K562 (cell line): ENCODE measurements at regions not wholly inside any gene's neighbourhood (a gene's known extent, or its start where the extent isn't known, plus 50 kb on each side); places are given as distances from the start of the nearest gene placed in this dataset.

ENCODE experiments used
- ATAC-seq: fragments of 200-7000 bp; cut with Tn5 transposase; 3 replicates; pipeline ENCODE4 v1.9.1; 2020; ENCODE audit warnings: moderate library complexity
- BruUV-seq: library from RNA; stranded (reverse); fragments of 400-500 nt; replicated peaks from 2 replicates; lab custom pipeline; 2021; lab: Mats Ljungman, UMichigan
- CTCF ChIA-PET: fragments of 300-600 bp; formaldehyde crosslinking; extraction: SDS; loops from one replicate; lab custom pipeline; 2021; ENCODE audit warnings: low intra/inter-chr PET ratio; lab: Yijun Ruan, JAX
- POLR2A ChIA-PET: fragments of 300-600, 350-650 bp; sonication (Branson Sonifier 250); formaldehyde crosslinking; extraction: SDS; loops from one replicate; lab custom pipeline; 2021; ENCODE audit warnings: antibody characterized with exemption, inconsistent platforms; lab: Yijun Ruan, JAX
- DNase-seq, 4 experiments: peaks; one replicate each; pipeline versions ENCODE4 v3.0.0 to v3.0.0-alpha.2; 2011 to 2018; ENCODE audit warnings: low spot score in 3 of 4, mixed read lengths in 3 of 4; ENCODE audit errors: extremely low read depth in 1 of 4
- FAIRE-seq: peaks from 2 replicates; lab custom pipeline; 2011; peaks lifted over from hg19 to GRCh38; lab: Jason Lieb, UNC
- H2AFZ ChIP-seq: 2 replicates; pipeline ENCODE4 v1.6.0; 2011; ENCODE audit warnings: low read depth, low read length, control low read depth, inconsistent platforms
- H3K27ac ChIP-seq: fragments of 200-600 bp; 3 replicates; pipeline ENCODE4 v1.8.0; 2011; ENCODE audit warnings: low read depth, mild to moderate bottlenecking, control low read depth, inconsistent platforms, low read length, moderate library complexity, mixed read lengths; ENCODE audit errors: extremely low read depth
- H3K27me3 ChIP-seq, 2 experiments: fragments of 300-600 bp in 1 of 2; 2 replicates in 1 of 2; 3 replicates in 1 of 2; pipeline versions ENCODE4 v1.6.0 to v1.8.0; 2011; ENCODE audit warnings: inconsistent platforms in 2 of 2, low read length in 2 of 2, mild to moderate bottlenecking in 1 of 2, mixed read lengths in 1 of 2, moderate library complexity in 1 of 2; ENCODE audit not compliant: control insufficient read depth in 2 of 2, insufficient read depth in 2 of 2
- H3K36me3 ChIP-seq: fragments of 300-600 bp; 3 replicates; pipeline ENCODE4 v1.8.0; 2011; ENCODE audit warnings: mild to moderate bottlenecking, low read length, inconsistent platforms; ENCODE audit not compliant: control insufficient read depth, insufficient read depth
- H3K4me1 ChIP-seq, 2 experiments: fragments of 200-600 bp in 1 of 2; replicated peaks in 1 of 2; 2 replicates in 1 of 2; 3 replicates in 1 of 2; pipeline versions ENCODE4 v1.5.1 to v1.8.0; 2011; ENCODE audit warnings: inconsistent platforms in 2 of 2, low read length in 2 of 2, mild to moderate bottlenecking in 1 of 2, mixed read lengths in 1 of 2, moderate library complexity in 1 of 2; ENCODE audit not compliant: control insufficient read depth in 2 of 2, insufficient read depth in 2 of 2
- H3K4me2 ChIP-seq: 2 replicates; pipeline ENCODE4 v1.6.1; 2011; ENCODE audit warnings: low read length, control low read depth, inconsistent platforms, mixed read lengths; ENCODE audit not compliant: insufficient read depth
- H3K4me3 ChIP-seq: fragments of 200-600 bp; sonication (generic), shearing (Covaris generic); 2 replicates; pipeline ENCODE4 v1.5.1; 2016; ENCODE audit warnings: control low read depth, inconsistent platforms
- H3K79me2 ChIP-seq: fragments of 200-600 bp; 3 replicates; pipeline ENCODE4 v1.8.0; 2011; ENCODE audit warnings: low read length, inconsistent platforms; ENCODE audit not compliant: control insufficient read depth, insufficient read depth
- H3K9ac ChIP-seq, 2 experiments: 2 replicates each; pipeline versions ENCODE4 v1.6.0 to v1.6.1; 2011; ENCODE audit warnings: low read depth in 2 of 2, low read length in 2 of 2, control low read depth in 1 of 2, inconsistent platforms in 1 of 2, mild to moderate bottlenecking in 1 of 2, mixed read lengths in 1 of 2; ENCODE audit not compliant: insufficient read depth in 1 of 2
- H3K9me1 ChIP-seq: one replicate; pipeline ENCODE4 v1.6.0; 2011; ENCODE audit warnings: inconsistent platforms, mild to moderate bottlenecking, low read length, moderate library complexity; ENCODE audit not compliant: control insufficient read depth, insufficient read depth
- H3K9me3 ChIP-seq: replicated peaks from 2 replicates; pipeline ENCODE4 v1.5.1; 2011; ENCODE audit warnings: low read depth, low read length, inconsistent platforms; ENCODE audit not compliant: control insufficient read depth, insufficient read depth
- H4K20me1 ChIP-seq: replicated peaks from 2 replicates; pipeline ENCODE4 v1.6.1; 2011; ENCODE audit warnings: low read length, inconsistent platforms, mixed read lengths; ENCODE audit not compliant: control insufficient read depth, insufficient read depth
- ARHGAP35 ChIP-seq: fragments of 450-650 bp; IDR thresholded peaks from 2 replicates; pipeline ENCODE4 v1.6.1; 2018; ENCODE audit not compliant: partially characterized antibody
- CBX5 ChIP-seq: IDR thresholded peaks from 2 replicates; pipeline ENCODE4 v1.6.1; 2014; ENCODE audit warnings: low read depth, borderline replicate concordance
- CCAR2 ChIP-seq: fragments of 200-400 bp; formaldehyde crosslinking; IDR thresholded peaks from 2 replicates; pipeline ENCODE4 v1.6.1; 2017; ENCODE audit warnings: mild to moderate bottlenecking, low read depth, low read length
- FOXK2 ChIP-seq, 2 experiments: fragments of 450-650 bp; IDR thresholded peaks in 1 of 2; conservative IDR thresholded peaks in 1 of 2; 2 replicates each; pipeline ENCODE4 v1.6.1; 2016; ENCODE audit warnings: low read depth in 2 of 2, mild to moderate bottlenecking in 1 of 2
- GABPB1 ChIP-seq: sonication (generic); formaldehyde crosslinking; IDR thresholded peaks from 2 replicates; pipeline ENCODE4 v1.8.0; 2022; ENCODE audit warnings: mild to moderate bottlenecking, missing genetic modification reagents
- GATAD2B ChIP-seq: fragments of 450-650 bp; IDR thresholded peaks from 2 replicates; pipeline ENCODE4 v1.6.1; 2017; ENCODE audit warnings: mild to moderate bottlenecking, borderline replicate concordance
- GTF2E2 ChIP-seq: fragments of 200-800 bp; sonication (Bioruptor generic); IDR thresholded peaks from 2 replicates; pipeline ENCODE4 v1.6.1; 2016; ENCODE audit warnings: missing genetic modification characterization, missing compliant biosample characterization
- RNF2 ChIP-seq: sonication (generic); IDR thresholded peaks from 2 replicates; pipeline ENCODE4 v1.6.1; 2016
- SMAD4 ChIP-seq: fragments of 250-450 bp; sonication (Bioruptor Pico); conservative IDR thresholded peaks from 2 replicates; pipeline ENCODE4 v1.8.0; 2021; ENCODE audit warnings: inconsistent platforms, mild to moderate bottlenecking, moderate library complexity
- TRIM28 ChIP-seq: fragments of 450-650 bp; IDR thresholded peaks from 2 replicates; pipeline ENCODE4 v1.6.1; 2017
- U2AF2 ChIP-seq: fragments of 200-400 bp; formaldehyde crosslinking; optimal IDR thresholded peaks from 2 replicates; pipeline ENCODE3; 2017; ENCODE audit warnings: low read depth, mild to moderate bottlenecking, low read length
- XRCC3 ChIP-seq: fragments of 450-650 bp; IDR thresholded peaks from 2 replicates; pipeline ENCODE4 v1.6.1; 2017; ENCODE audit warnings: mild to moderate bottlenecking, moderate library complexity
- ZC3H11A ChIP-seq: IDR thresholded peaks from 2 replicates; pipeline ENCODE4 v1.6.1; 2012; ENCODE audit warnings: low read depth, low read length, improper control_type of control experiment
- ZNF316 ChIP-seq: fragments of 450-650 bp; IDR thresholded peaks from 2 replicates; pipeline ENCODE4 v1.6.1; 2016
- WGBS: fragments of 100-300 bp; shearing (Covaris generic); methylation state at CpG from one replicate; pipeline ENCODE4 v1.1.6; 2016; ENCODE audit warnings: low coverage, mixed read lengths; ENCODE audit not compliant: insufficient coverage; ENCODE audit errors: missing lambda C conversion rate; 5-methylcytosine and 5-hydroxymethylcytosine counted together
- in situ Hi-C: fragments of 300-500 bp; cut with MboI; formaldehyde crosslinking; loops from 4 replicates; pipeline ENCODE4 v1.15.0; 2018; ENCODE audit warnings: inconsistent platforms, mixed read lengths
- intact Hi-C: fragments of 100-400 bp; cut with micrococcal nuclease; formaldehyde crosslinking; loops from 2 replicates; pipeline ENCODE4 v1.14.2; 2022
- TF ChIP-seq, protein P1 (sequence below): fragments of 450-650 bp; formaldehyde crosslinking; IDR thresholded peaks from 2 replicates; pipeline ENCODE4 v1.4.0; 2020; ENCODE audit warnings: mild to moderate bottlenecking, moderate library complexity
- TF ChIP-seq, protein P2 (sequence below), 2 experiments: fragments of 450-650 bp; IDR thresholded peaks; 2 replicates each; pipeline ENCODE4 v1.6.1; 2016
- TF ChIP-seq, protein P3 (sequence below): sonication (generic); formaldehyde crosslinking; IDR thresholded peaks from 2 replicates; pipeline ENCODE4 v1.8.1; 2023; ENCODE audit warnings: mild to moderate bottlenecking, missing genetic modification reagents
- TF ChIP-seq, protein P4 (sequence below), 3 experiments: IDR thresholded peaks in 2 of 3; conservative IDR thresholded peaks in 1 of 3; 2 replicates each; pipeline ENCODE4 v1.5.1; 2011 to 2012; ENCODE audit warnings: low read length in 3 of 3, mild to moderate bottlenecking in 3 of 3, control low read depth in 2 of 3, improper control_type of control experiment in 1 of 3, inconsistent platforms in 1 of 3, low read depth in 1 of 3, mixed read lengths in 1 of 3, moderate library complexity in 1 of 3; ENCODE audit not compliant: insufficient read depth in 2 of 3

DNA sequence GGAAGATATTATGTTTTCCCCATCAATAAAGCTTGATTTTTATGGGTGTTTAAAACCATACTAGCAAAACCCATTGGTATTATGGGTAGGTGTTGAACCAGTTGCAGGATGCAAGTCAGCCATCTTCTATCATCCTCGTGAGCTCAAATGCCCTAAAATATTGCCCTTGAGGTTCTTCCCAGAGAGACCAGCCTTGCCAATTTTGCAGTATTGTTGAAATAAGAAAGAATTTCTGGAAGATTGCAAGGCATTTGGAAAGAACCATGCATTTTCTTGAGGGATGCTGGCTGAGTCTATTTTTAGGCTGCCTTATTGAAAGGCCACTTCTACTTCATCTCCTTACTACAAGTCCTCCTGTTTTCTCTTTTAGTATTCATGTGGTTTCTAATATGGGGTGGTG is 60.9 kb upstream of the SOD3 start:
- H3K4me3 ChIP-seq, result no peak overlapping the region
- no peaks in the 10 kb centered on the region for H3K79me2 ChIP-seq
- FAIRE-seq (no peak), ATAC-seq (no peak), DNase-seq (no peak)
- BruUV-seq, result no TSS peak
- no peaks in the 10 kb centered on the region for H4K20me1 ChIP-seq
- 0% methylated on average over 1 of the region's 1 CpG for WGBS
- no peak overlapping the region for H3K9ac ChIP-seq
- CTCF ChIA-PET, result no interaction called here
- intact Hi-C loops, result no loop called here
- H3K27ac ChIP-seq, result no peak overlapping the region
- in situ Hi-C loops, result no loop called here
- no peaks in the 10 kb centered on the region for H3K9me1 ChIP-seq
- no peak overlapping the region for H3K4me2 ChIP-seq
- no peaks in the 10 kb centered on the region for H3K4me1 ChIP-seq
- H2AFZ ChIP-seq, result no peak overlapping the region
- no peaks in the 10 kb centered on the region for H3K36me3 ChIP-seq
- no peaks in the 10 kb centered on the region for H3K9me3 ChIP-seq
- POLR2A ChIA-PET, result no interaction called here
- H3K27me3 ChIP-seq, result no peaks in the 10 kb centered on the region
- TF ChIP-seq GABPB1, result no peak
- TF ChIP-seq, protein P1, sequence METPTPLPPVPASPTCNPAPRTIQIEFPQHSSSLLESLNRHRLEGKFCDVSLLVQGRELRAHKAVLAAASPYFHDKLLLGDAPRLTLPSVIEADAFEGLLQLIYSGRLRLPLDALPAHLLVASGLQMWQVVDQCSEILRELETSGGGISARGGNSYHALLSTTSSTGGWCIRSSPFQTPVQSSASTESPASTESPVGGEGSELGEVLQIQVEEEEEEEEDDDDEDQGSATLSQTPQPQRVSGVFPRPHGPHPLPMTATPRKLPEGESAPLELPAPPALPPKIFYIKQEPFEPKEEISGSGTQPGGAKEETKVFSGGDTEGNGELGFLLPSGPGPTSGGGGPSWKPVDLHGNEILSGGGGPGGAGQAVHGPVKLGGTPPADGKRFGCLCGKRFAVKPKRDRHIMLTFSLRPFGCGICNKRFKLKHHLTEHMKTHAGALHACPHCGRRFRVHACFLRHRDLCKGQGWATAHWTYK, result no peak
- no peak for TF ChIP-seq U2AF2
- no peak for TF ChIP-seq TRIM28
- TF ChIP-seq CBX5, result no peak
- TF ChIP-seq RNF2, result no peak
- TF ChIP-seq ARHGAP35, result no peak
- TF ChIP-seq CCAR2, result no peak
- TF ChIP-seq ZNF316, result no peak
- no peak for TF ChIP-seq GTF2E2 (tag)
- TF ChIP-seq, protein P2, sequence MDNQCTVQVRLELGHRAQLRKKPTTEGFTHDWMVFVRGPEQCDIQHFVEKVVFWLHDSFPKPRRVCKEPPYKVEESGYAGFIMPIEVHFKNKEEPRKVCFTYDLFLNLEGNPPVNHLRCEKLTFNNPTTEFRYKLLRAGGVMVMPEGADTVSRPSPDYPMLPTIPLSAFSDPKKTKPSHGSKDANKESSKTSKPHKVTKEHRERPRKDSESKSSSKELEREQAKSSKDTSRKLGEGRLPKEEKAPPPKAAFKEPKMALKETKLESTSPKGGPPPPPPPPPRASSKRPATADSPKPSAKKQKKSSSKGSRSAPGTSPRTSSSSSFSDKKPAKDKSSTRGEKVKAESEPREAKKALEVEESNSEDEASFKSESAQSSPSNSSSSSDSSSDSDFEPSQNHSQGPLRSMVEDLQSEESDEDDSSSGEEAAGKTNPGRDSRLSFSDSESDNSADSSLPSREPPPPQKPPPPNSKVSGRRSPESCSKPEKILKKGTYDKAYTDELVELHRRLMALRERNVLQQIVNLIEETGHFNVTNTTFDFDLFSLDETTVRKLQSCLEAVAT (IDR thresholded peaks at IDR 0.05), result no peak
- TF ChIP-seq XRCC3, result no peak
- TF ChIP-seq SMAD4 (CRISPR knock-in tag), result no peak
- TF ChIP-seq GATAD2B, result no peak
- no peak for TF ChIP-seq FOXK2 (conservative IDR thresholded peaks at IDR 0.05 in 1 of 2, IDR thresholded peaks at IDR 0.05 in 1 of 2; ENCODE audit: low read depth in 2 of 2)
- TF ChIP-seq, protein P3, sequence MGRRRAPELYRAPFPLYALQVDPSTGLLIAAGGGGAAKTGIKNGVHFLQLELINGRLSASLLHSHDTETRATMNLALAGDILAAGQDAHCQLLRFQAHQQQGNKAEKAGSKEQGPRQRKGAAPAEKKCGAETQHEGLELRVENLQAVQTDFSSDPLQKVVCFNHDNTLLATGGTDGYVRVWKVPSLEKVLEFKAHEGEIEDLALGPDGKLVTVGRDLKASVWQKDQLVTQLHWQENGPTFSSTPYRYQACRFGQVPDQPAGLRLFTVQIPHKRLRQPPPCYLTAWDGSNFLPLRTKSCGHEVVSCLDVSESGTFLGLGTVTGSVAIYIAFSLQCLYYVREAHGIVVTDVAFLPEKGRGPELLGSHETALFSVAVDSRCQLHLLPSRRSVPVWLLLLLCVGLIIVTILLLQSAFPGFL (CRISPR knock-in tag), result no peak
- no peak for TF ChIP-seq ZC3H11A
- TF ChIP-seq, protein P4, sequence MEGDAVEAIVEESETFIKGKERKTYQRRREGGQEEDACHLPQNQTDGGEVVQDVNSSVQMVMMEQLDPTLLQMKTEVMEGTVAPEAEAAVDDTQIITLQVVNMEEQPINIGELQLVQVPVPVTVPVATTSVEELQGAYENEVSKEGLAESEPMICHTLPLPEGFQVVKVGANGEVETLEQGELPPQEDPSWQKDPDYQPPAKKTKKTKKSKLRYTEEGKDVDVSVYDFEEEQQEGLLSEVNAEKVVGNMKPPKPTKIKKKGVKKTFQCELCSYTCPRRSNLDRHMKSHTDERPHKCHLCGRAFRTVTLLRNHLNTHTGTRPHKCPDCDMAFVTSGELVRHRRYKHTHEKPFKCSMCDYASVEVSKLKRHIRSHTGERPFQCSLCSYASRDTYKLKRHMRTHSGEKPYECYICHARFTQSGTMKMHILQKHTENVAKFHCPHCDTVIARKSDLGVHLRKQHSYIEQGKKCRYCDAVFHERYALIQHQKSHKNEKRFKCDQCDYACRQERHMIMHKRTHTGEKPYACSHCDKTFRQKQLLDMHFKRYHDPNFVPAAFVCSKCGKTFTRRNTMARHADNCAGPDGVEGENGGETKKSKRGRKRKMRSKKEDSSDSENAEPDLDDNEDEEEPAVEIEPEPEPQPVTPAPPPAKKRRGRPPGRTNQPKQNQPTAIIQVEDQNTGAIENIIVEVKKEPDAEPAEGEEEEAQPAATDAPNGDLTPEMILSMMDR (IDR thresholded peaks at IDR 0.05 in 2 of 3, conservative IDR thresholded peaks at IDR 0.05 in 1 of 3; ENCODE audit: insufficient read depth in 2 of 3, low read depth in 1 of 3, low read length in 3 of 3), result no peak
